Sigmoid colon (tissue), 6 donors: ENCODE measurements at regions not wholly inside any gene's neighbourhood (a gene's known extent, or its start where the extent isn't known, plus 50 kb on each side); places are given as distances from the start of the nearest gene placed in this dataset.
"Not testable (repeated sequence)": the region's sequence is repeated elsewhere in the genome, so short reads cannot be mapped to it uniquely, and the experiment has no call there.

Source experiments
- DNase-seq: peaks from one replicate; pipeline ENCODE4 v3.0.0-alpha.2; 2019
- H3K27ac ChIP-seq, 4 donors: fragments of 200-600 bp; sonication (generic); one replicate each; pipeline ENCODE4 v1.5.1; 2016 to 2019; ENCODE audit warnings: mild to moderate bottlenecking in 1 of 4
- H3K27me3 ChIP-seq, 3 donors: fragments of 200-600 bp; sonication (generic); one replicate each; pipeline ENCODE4 v1.5.1; 2019; ENCODE audit warnings: mild to moderate bottlenecking in 1 of 3
- H3K36me3 ChIP-seq, 4 donors: fragments of 200-600 bp; sonication (generic); one replicate each; pipeline ENCODE4 v1.5.1; 2016 to 2019
- H3K4me1 ChIP-seq, 4 donors: fragments of 200-600 bp; sonication (generic); one replicate each; pipeline ENCODE4 v1.5.1; 2017 to 2019
- H3K4me3 ChIP-seq, 4 donors: fragments of 200-600 bp; sonication (generic); one replicate each; pipeline ENCODE4 v1.5.1; 2017 to 2019; ENCODE audit warnings: mild to moderate bottlenecking in 2 of 4, moderate library complexity in 1 of 4
- H3K9me3 ChIP-seq, 4 donors: fragments of 200-600 bp in 3 of 4; sonication (generic) in 3 of 4; one replicate each; pipeline versions ENCODE4 v1.5.1 to v1.6.1; 2013 to 2019
- CTCF ChIP-seq, 4 experiments: fragments of 450-650 bp in 3 of 4; fragments of 200-600 bp in 1 of 4; IDR thresholded peaks; one replicate each; pipeline ENCODE4 v1.5.1; 2016 to 2019; ENCODE audit warnings: antibody characterized with exemption in 4 of 4, mild to moderate bottlenecking in 3 of 4, moderate library complexity in 2 of 4
- EP300 ChIP-seq, 4 donors: sonication (generic); formaldehyde crosslinking; IDR thresholded peaks; one replicate each; pipeline ENCODE4 v1.6.1; 2017; ENCODE audit warnings: antibody characterized with exemption in 4 of 4
- POLR2A ChIP-seq, 2 donors: fragments of 450-650 bp; IDR thresholded peaks; one replicate each; pipeline ENCODE4 v1.6.1; 2016; ENCODE audit warnings: antibody characterized with exemption in 2 of 2, mild to moderate bottlenecking in 2 of 2, moderate library complexity in 2 of 2
- POLR2AphosphoS5 ChIP-seq, 4 donors: sonication (generic); formaldehyde crosslinking; IDR thresholded peaks; one replicate each; pipeline ENCODE4 v1.6.1; 2017; ENCODE audit warnings: antibody characterized with exemption in 4 of 4
- WGBS, 2 donors: extraction: QIAGEN DNeasy Blood & Tissue Kit; methylation state at CpG; one replicate each; pipeline ENCODE4 v1.1.7; 2013; 5-methylcytosine and 5-hydroxymethylcytosine counted together
- intact Hi-C: fragments of 100-400 bp; cut with DNase I; formaldehyde crosslinking; loops from one replicate; pipeline ENCODE4 v1.15.1; 2023
- donor health status: healthy with polysubstance abuse.
- donor health status: healthy.

- intact Hi-C loops, result no loop called here
- Histone ChIP-seq H3K9me3 (peaks cover 0 to 9% (median 1%) of the 10 kb centered on the region in 4 donors), H3K27ac (no peak overlapping the region), H3K4me1 (no peaks in the 10 kb centered on the region), H3K27me3 (no peaks in the 10 kb centered on the region), H3K4me3 (no peak overlapping the region), H3K36me3 (no peaks in the 10 kb centered on the region)
- TF ChIP-seq CTCF (IDR thresholded peaks at IDR 0.05) (no peak), EP300 (IDR thresholded peaks at IDR 0.05) (no peak), POLR2AphosphoS5 (IDR thresholded peaks at IDR 0.05) (no peak), POLR2A (IDR thresholded peaks at IDR 0.05) (no peak)
- no peak for DNase-seq
- WGBS, 2 donors, result 41 to 80% methylated on average over 1 of the region's 1 CpG
Observed at GRCh38 chrX:43448688-43449087, 207.4 kb upstream of the MAOA start.

GRCh38 chrX:43450355-43450754 lies 205.7 kb upstream of the MAOA start:
- intact Hi-C loops, result no loop called here
- WGBS, 2 donors, result 78 to 79% methylated on average over 4 of the region's 4 CpGs
- Histone ChIP-seq H3K36me3 (no peaks in the 10 kb centered on the region), H3K27me3 (no peaks in the 10 kb centered on the region), H3K9me3 (peaks cover 0 to 9% (median 1%) of the 10 kb centered on the region in 4 donors), H3K4me3 (no peak overlapping the region), H3K4me1 (no peaks in the 10 kb centered on the region), H3K27ac (no peak overlapping the region)
- TF ChIP-seq POLR2A (IDR thresholded peaks at IDR 0.05) (no peak), EP300 (IDR thresholded peaks at IDR 0.05) (no peak), POLR2AphosphoS5 (IDR thresholded peaks at IDR 0.05) (no peak), CTCF (IDR thresholded peaks at IDR 0.05) (no peak)
- no peak for DNase-seq

GRCh38 chrX:43451976-43452686 lies 204.0 kb upstream of the MAOA start:
- not testable (repeated sequence) for H3K9me3 ChIP-seq

GRCh38 chrX:43456063-43456462 lies 200.0 kb upstream of the MAOA start:
- TF ChIP-seq POLR2A (IDR thresholded peaks at IDR 0.05) (no peak), POLR2AphosphoS5 (IDR thresholded peaks at IDR 0.05) (no peak), CTCF (IDR thresholded peaks at IDR 0.05) (no peak), EP300 (IDR thresholded peaks at IDR 0.05) (no peak)

More at GRCh38 chrX:43451976-43452686, 204.0 kb upstream of the MAOA start:
- H3K4me1 ChIP-seq, H3K4me3 ChIP-seq, DNase-seq, H3K27ac ChIP-seq, H3K36me3 ChIP-seq, intact Hi-C loops, H3K27me3 ChIP-seq: not testable (repeated sequence)
- WGBS, 2 donors, result 94 to 99% methylated on average over 4 of the region's 4 CpGs

GRCh38 chrX:43456906-43457305 lies 199.2 kb upstream of the MAOA start:
- H3K4me3 ChIP-seq, result no peak overlapping the region
- no peaks in the 10 kb centered on the region for H3K27me3 ChIP-seq
- TF ChIP-seq POLR2AphosphoS5 (IDR thresholded peaks at IDR 0.05) (no peak), CTCF (IDR thresholded peaks at IDR 0.05) (no peak), EP300 (IDR thresholded peaks at IDR 0.05) (no peak), POLR2A (IDR thresholded peaks at IDR 0.05) (no peak)
- H3K36me3 ChIP-seq, result no peaks in the 10 kb centered on the region
- H3K4me1 ChIP-seq, result no peaks in the 10 kb centered on the region
- DNase-seq, result no peak
- H3K9me3 ChIP-seq, result peaks cover 0 to 5% (median 1%) of the 10 kb centered on the region in 4 donors
- intact Hi-C loops, result no loop called here
- 91 to 94% methylated on average over 2 of the region's 2 CpGs for WGBS, 2 donors
- H3K27ac ChIP-seq, result no peak overlapping the region

More at GRCh38 chrX:43456063-43456462, 200.0 kb upstream of the MAOA start:
- Histone ChIP-seq H3K4me1 (no peaks in the 10 kb centered on the region), H3K4me3 (no peak overlapping the region), H3K27ac (no peak overlapping the region), H3K27me3 (no peaks in the 10 kb centered on the region), H3K36me3 (no peaks in the 10 kb centered on the region), H3K9me3 (peaks cover 0 to 9% (median 1%) of the 10 kb centered on the region in 4 donors)
- intact Hi-C loops, result no loop called here
- no peak for DNase-seq
- 85 to 89% methylated on average over 3 of the region's 3 CpGs for WGBS, 2 donors
